Thyroid gland (tissue), 4 donors: ENCODE measurements at regions not wholly inside any gene's neighbourhood (a gene's known extent, or its start where the extent isn't known, plus 50 kb on each side); places are given as distances from the start of the nearest gene placed in this dataset.

ENCODE experiments used
- CTCF ChIP-seq, 6 experiments: fragments of 200-600 bp in 3 of 6; fragments of 450-650 bp in 3 of 6; sonication (generic) in 3 of 6; IDR thresholded peaks; one replicate each; pipeline ENCODE4 v1.5.1; 2016 to 2019; ENCODE audit warnings: antibody characterized with exemption in 6 of 6, mild to moderate bottlenecking in 2 of 6, inconsistent platforms in 1 of 6, moderate library complexity in 1 of 6
- POLR2A ChIP-seq, 2 donors: fragments of 450-650 bp; IDR thresholded peaks; one replicate each; pipeline ENCODE4 v1.6.1; 2017; ENCODE audit warnings: antibody characterized with exemption in 2 of 2, mild to moderate bottlenecking in 2 of 2, moderate library complexity in 1 of 2

DNA sequence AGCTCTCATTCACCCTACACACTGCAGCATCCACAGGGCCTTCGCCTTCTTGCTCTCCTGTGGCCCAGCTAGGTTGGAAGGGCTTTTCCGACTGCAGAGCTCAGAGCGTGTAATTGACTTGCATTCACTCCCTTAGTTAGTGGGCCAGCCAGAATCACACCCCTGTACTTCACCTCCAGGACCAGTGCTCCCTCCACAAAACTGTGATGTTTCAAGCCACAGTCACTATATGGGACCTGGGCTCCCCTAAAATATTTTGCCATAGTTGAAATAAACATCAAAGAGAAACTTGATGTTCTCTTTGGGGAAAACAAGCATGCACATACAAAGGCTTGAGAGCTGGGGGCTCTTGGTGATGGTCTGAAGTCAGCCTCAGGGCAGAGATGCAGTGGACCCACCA lies 69.7 kb upstream of the POU3F3 start:
- TF ChIP-seq CTCF (IDR thresholded peaks at IDR 0.05) = no peak
- no peak for TF ChIP-seq POLR2A (IDR thresholded peaks at IDR 0.05)
